Neuron (in vitro differentiated cells): ENCODE measurements at regions not wholly inside any gene's neighbourhood (a gene's known extent, or its start where the extent isn't known, plus 50 kb on each side); places are given as distances from the start of the nearest gene placed in this dataset.

ENCODE experiments used
- H2AFZ ChIP-seq: one replicate; pipeline ENCODE4 v1.6.1; 2013; ENCODE audit warnings: low read depth, mild to moderate bottlenecking, inconsistent platforms, low read length, moderate library complexity
- H3K27me3 ChIP-seq: one replicate; pipeline ENCODE4 v1.6.1; 2013; ENCODE audit warnings: low read length; ENCODE audit not compliant: insufficient read depth
- H3K36me3 ChIP-seq: one replicate; pipeline ENCODE4 v1.6.1; 2013; ENCODE audit warnings: low read length; ENCODE audit not compliant: insufficient read depth
- H3K4me1 ChIP-seq: one replicate; pipeline ENCODE4 v1.6.1; 2013; ENCODE audit warnings: low read length; ENCODE audit not compliant: insufficient read depth
- H3K4me3 ChIP-seq: 2 replicates; pipeline ENCODE4 v1.5.1; 2013; ENCODE audit warnings: mild to moderate bottlenecking, low read length, moderate library complexity
- H3K9me3 ChIP-seq: one replicate; pipeline ENCODE4 v1.6.1; 2013; ENCODE audit warnings: low read length

DNA sequence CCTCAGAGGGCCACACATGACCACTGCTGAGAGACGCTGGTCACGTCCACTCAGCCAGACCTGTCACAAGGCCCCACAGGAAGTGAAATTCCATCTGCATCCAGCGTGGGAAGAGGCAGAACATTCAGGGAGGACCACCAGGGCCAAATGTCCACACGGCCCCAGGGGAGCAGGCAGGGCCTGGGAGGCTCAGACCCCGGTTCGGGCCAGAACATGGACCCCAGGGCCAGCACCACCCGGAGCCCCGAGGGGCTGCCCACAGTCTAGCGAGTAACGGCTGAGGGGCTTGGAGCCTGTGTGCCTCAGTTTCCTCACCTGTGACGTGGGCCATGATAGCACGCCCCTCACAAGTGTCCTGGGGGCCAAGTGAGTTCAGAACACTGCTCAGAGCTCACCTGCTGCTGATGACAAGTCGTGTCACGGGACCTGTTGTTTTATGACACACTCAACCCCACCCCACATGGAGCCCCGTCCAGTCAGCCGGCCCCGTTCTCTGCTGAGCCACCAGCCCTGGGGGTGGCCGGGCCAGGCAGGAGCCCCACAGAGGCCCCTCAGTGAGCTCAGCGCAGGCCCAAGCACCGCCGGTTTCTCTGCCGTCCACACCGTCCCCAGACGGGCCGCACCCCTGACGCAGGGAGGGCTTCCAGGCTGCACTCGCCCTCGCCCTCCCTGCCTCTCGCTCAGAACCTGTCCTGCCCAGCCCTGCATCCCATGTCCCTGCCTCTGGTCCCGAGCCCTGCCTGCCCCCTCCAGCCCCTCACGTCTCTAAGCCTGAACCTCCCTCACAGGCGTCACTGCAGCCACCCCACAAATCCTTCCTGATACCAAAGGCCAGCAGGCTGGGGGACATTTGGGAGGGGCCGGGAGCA, 79.5 kb upstream of the GALNT9 start:
- peaks cover 19% of the 10 kb centered on the region for H3K27me3 ChIP-seq
- H3K36me3 ChIP-seq, result no peaks in the 10 kb centered on the region
- peaks cover 10% of the 10 kb centered on the region for H3K4me1 ChIP-seq
- no peaks in the 10 kb centered on the region for H3K9me3 ChIP-seq
- H3K4me3 ChIP-seq, result no peak overlapping the region
- no peak overlapping the region for H2AFZ ChIP-seq

DNA sequence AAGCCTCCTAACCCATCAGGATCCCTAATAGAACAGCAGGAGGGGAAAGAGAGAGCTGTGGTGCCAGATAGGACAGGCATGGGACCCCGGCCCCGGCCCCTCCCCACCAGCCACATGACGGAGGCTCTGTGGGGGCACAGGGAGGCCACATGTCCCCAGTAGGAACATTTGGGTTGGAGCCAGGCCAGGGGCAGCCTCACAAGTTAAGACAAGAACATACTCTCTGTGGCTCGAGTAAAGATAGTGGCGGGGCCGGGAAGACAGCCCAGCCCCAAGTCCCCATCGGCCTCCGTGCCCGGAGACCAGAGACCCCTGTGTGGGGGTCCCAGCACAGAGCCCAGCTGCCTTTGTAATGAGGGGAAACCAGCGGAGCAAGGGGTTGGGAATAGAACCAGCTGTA, 78.6 kb upstream of the GALNT9 start:
- Histone ChIP-seq H2AFZ (no peak overlapping the region), H3K9me3 (no peaks in the 10 kb centered on the region), H3K27me3 (peaks cover 19% of the 10 kb centered on the region), H3K36me3 (no peaks in the 10 kb centered on the region), H3K4me3 (no peak overlapping the region), H3K4me1 (peaks cover 10% of the 10 kb centered on the region)

DNA sequence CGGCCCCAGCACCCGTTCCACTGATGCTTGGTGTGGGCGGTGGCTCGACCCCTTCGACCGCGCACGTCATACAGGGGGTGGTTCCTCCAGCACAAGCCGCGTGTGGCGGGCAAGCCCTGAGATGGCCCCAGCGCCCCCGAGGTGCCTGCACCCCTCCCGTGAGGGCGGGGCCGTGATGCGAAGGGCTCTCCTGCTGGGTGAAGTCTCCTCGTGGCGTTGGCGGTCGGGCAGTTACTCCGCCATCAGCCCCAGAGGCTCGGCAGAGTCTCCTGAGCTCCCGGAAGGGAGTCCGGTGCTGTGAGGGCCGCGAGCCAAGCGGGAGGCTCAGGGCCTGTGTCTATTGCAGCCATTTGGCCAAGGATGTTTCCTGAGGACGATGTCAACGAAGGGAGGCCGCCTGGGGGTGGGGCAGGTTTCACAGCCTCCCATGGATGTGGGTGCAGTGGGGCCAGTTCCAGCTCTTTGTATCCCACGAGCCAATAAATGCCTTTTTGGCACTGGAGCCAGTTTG, 78.1 kb upstream of the GALNT9 start:
- Histone ChIP-seq H3K9me3 (no peaks in the 10 kb centered on the region), H3K36me3 (no peaks in the 10 kb centered on the region), H3K4me1 (peaks cover 10% of the 10 kb centered on the region), H3K27me3 (peaks cover 19% of the 10 kb centered on the region), H3K4me3 (no peak overlapping the region), H2AFZ (no peak overlapping the region)

DNA sequence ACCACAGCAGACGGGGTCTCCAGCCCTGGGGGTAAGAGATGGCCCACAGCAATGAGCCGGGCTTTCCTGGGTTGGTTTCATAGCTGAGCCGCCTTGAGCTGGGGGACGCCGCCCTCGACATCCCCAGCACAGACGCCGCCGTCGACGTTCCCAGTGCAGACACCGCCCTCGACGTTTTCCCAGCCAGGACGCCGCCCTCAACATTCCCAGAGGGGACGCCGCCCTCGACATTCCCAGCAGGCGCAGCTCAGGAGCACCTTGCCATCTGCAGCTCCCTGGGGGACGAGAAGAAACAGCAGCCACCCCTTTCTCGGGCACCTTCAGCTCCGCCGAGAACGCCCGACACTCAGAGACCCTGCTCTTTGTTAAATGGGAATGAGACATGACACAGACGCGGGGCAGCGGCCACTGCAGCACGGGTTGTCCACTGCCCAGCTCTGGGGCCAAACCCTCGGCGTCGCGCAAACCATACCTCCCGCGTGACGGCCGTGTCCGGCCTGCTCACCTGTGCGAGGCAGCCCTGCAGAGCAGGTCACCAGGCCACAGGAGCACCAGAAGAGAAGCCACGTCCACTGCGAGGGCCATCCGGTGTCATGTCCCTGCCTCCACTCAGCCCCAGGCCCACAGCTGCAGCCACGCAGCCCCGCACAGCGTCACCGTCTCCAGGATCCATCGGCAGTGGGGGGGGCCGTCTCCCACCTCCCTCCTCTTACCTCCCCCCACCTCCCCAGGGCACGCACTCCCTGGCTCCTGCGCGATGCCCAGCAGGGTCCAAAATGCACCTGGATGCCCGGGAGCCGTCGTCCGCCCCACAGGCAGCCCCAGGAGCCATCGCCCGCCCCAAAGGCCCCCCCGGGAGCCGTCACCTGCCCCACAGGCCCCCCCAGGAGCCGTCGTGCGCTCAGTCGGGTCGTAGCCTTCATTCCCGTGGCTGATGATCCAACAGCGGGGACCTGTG, 77.4 kb upstream of the GALNT9 start:
- Histone ChIP-seq H3K36me3 (no peaks in the 10 kb centered on the region), H3K27me3 (peaks cover 19% of the 10 kb centered on the region), H2AFZ (no peak overlapping the region), H3K4me3 (no peak overlapping the region), H3K9me3 (no peaks in the 10 kb centered on the region), H3K4me1 (peaks cover 10% of the 10 kb centered on the region)

DNA sequence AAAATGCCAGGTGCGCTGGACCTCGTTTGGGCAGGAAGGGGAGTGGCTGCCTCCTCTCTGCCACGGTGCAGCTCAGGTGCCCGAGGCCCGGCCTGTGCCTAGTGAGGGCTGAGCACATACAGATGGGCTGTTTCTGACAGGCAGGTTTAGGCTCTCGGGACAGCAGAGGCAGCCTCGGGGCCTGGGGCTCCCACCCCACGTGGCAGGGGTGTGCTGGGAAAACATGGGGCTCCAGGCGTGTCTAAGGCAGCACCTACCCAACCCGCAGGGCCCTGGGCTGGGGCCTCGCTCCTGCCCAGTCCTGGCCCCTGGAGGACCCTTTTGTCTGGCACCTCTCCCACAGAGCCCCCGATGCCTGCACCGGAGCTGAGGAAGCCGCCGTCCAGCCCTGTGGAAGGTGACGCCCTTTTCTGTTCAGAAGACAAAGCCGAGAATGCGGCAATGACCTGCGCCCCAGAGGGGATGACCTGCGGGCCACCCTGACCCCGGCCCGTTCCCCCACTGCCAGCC, 76.4 kb upstream of the GALNT9 start:
- no peak overlapping the region for H3K4me3 ChIP-seq
- H3K4me1 ChIP-seq, result peaks cover 10% of the 10 kb centered on the region
- no peaks in the 10 kb centered on the region for H3K36me3 ChIP-seq
- peaks cover 19% of the 10 kb centered on the region for H3K27me3 ChIP-seq
- no peaks in the 10 kb centered on the region for H3K9me3 ChIP-seq
- H2AFZ ChIP-seq, result no peak overlapping the region

DNA sequence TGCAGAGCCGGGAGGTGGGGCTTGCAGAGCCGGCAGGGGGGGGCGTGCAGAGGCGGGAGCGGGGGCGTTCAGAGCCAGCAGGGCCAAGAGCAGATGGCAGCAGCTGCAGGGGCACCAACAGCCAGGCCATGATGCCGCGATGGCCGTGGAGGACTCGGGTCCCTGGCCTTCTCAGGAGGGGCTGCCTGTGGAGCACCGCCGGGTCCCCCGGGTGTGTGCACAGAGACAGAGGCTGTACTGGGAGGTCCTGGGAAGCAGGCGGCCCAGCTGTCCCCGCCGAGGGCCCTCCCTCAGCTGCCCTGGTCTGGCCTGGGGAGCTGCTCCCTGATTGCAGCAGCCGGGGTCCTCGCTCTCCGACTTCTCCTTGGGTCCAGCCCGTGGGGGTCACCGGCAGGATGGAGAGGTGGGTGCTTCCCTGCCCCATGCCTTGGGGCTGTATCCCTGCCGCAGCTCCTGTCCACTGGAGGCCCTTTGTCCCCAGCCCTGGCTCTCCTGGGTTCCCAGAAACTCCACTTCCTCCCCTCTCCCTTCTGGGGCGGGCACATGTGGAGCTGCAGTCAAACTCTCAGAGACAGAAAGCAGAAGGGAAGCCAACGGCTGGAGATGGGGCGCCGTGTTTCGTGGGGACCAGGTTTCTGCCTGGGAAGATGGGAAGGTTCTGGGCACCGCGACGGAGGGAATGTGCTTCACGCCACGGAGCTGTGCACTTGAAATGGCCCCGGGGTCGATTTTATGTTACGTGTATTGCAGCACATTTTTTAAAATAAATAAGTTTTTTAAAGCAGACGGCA, 75.8 kb upstream of the GALNT9 start:
- no peaks in the 10 kb centered on the region for H3K36me3 ChIP-seq
- no peaks in the 10 kb centered on the region for H3K9me3 ChIP-seq
- H3K4me1 ChIP-seq, result peaks cover 10% of the 10 kb centered on the region
- no peak overlapping the region for H3K4me3 ChIP-seq
- peaks cover 19% of the 10 kb centered on the region for H3K27me3 ChIP-seq
- H2AFZ ChIP-seq, result no peak overlapping the region

DNA sequence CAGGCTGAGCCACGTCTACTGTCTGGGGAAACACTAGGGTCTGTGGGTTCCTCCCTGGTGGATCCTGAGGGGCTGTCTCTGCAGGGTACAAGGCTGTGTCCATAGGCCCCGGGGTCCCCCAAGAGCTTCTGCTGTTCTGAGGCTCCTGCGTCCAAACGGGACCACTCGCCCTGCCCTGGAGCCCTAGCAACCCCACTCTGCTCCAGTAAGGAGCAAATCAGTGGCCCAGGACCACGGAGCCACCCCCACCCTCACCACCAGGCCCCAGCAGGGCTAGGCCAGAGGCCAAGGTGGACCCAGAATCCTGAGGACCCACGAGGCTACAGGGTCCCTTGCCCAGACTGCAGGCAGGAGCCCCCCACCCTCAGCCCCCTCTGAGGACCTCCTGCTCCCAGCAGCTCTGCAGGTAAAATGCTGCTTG, 75.1 kb upstream of the GALNT9 start:
- H3K4me1 ChIP-seq, result peaks cover 10% of the 10 kb centered on the region
- H3K4me3 ChIP-seq, result no peak overlapping the region
- H3K27me3 ChIP-seq, result peaks cover 19% of the 10 kb centered on the region
- no peaks in the 10 kb centered on the region for H3K9me3 ChIP-seq
- H2AFZ ChIP-seq, result no peak overlapping the region
- H3K36me3 ChIP-seq, result no peaks in the 10 kb centered on the region

DNA sequence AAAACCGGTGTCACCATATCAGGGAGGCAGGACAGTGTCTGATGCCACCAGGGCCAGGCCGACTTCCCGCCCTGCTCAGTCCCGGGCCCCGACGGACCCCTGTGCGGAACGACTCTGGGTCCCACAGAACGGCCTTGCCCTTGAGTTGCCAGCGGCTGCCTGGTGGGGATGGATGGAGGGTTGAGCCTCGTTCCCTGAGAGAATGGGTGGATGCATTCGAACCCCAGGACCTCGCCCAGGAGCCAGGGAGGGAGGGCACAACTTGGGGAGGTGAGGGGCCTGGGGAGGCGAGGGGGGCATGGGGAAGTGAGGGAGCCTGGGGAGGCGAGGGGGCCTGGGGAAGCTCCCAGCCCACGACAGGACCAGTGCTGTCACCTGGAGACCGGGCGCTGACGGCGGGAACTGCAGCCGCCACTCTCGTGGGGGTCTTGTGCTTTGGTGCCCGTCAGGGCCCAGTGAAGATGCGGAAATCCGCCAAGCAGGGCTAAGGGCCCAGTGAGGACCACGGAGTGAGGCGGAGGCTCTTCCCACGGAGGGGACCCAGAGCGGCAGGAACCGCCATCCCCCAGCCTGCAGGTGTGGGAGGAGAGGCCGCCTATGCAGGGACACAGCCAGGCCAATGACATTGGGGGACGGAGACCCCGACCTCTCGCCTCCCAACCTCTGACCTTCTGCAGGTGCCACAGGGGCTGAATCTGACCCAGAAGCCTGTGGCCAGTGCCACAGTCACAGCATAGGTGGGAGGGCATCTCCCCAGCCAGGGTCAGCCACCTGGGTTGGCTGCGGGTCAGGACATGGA, 74.4 kb upstream of the GALNT9 start:
- Histone ChIP-seq H3K9me3 (no peaks in the 10 kb centered on the region), H3K4me3 (no peak overlapping the region), H2AFZ (no peak overlapping the region), H3K27me3 (peaks cover 19% of the 10 kb centered on the region), H3K4me1 (peaks cover 10% of the 10 kb centered on the region), H3K36me3 (no peaks in the 10 kb centered on the region)

DNA sequence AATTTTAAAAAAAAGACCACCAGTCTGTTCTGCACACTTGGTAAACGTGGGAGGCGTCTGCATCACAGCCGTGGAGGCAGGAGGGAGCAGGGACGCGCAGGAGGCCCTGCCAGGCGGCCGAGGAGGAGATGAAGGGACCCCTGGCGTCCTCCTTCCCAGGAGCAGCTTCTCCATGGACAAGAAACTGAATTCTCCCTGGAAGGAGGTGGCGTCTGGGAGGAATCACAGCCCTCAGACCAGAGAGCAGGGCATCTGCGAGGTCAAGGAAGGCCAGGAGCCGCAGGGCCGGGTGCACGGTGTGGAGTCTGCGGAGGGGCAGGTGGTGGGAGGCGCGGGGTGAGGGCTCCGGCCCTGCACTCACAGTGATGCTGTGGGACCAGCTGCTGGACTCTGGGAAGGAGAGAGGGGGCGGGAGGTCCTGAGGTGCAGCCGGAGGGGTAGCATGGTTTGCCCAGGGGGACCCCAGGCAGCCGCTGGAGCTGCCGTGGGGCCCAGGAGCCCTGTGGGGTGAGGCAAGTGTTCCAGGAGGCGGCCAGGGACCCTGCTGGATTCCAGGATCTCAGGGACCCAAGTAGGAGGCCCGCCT, 73.5 kb upstream of the GALNT9 start:
- peaks cover 19% of the 10 kb centered on the region for H3K27me3 ChIP-seq
- H3K36me3 ChIP-seq, result no peaks in the 10 kb centered on the region
- peaks cover 10% of the 10 kb centered on the region for H3K4me1 ChIP-seq
- no peaks in the 10 kb centered on the region for H3K9me3 ChIP-seq
- no peak overlapping the region for H2AFZ ChIP-seq
- H3K4me3 ChIP-seq, result no peak overlapping the region

DNA sequence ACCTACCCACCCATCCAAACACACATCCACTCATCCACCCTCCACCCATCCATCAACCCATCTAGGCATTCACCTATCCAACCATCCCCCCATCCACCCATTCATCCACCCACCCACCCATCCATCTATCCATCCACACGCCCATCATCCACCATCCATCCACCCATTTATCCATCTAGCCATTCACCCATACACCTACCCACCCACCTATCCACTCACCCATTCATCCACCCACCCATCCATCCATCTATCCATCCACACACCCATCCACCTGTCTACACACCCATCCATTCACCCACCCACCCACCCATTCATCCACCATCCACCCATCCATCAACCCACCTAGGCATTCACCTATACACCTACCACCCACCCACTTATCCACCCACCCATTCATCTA, 72.6 kb upstream of the GALNT9 start:
- Histone ChIP-seq H3K27me3 (peaks cover 19% of the 10 kb centered on the region), H3K36me3 (no peaks in the 10 kb centered on the region), H3K9me3 (no peaks in the 10 kb centered on the region), H3K4me1 (peaks cover 10% of the 10 kb centered on the region), H3K4me3 (no peak overlapping the region), H2AFZ (no peak overlapping the region)

DNA sequence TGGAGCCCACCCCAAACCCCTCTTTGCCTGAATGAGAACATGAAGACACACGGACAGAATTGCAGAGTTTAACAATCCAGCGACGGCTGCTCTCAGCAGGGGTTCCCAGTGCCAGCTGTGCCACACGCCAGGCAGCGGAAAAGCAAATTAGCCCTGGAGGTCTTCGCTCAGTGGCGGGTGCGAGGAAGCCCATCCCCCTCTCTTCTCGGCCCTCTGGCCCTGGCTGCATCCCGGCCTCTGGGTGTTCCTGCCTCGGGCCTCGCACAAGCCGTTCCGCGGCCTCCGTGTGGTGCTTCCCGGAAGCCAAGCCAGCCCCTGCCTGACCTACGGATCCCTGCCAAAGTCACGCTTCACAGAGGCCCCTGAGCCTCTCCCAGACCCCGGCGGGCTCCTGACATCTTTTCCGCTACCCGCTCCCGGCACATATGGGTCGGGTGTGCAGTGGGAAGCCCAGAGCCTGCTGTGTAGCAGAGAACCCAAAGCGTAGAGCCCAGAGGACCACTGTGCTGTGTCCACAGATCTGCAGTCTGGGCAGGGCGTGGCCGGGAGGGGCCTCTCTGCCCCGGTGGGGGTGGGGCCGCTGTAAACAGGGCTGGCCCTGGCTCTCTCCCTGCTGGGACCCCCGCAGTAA, 70.7 kb upstream of the GALNT9 start:
- no peak overlapping the region for H3K4me3 ChIP-seq

More for the DNA sequence above, 70.7 kb upstream of the GALNT9 start:
- Histone ChIP-seq H2AFZ (no peak overlapping the region), H3K36me3 (no peaks in the 10 kb centered on the region), H3K9me3 (no peaks in the 10 kb centered on the region), H3K27me3 (peaks cover 21% of the 10 kb centered on the region), H3K4me1 (no peaks in the 10 kb centered on the region)
